Mesenchymal stem cell (in vitro differentiated cells and primary cell): ENCODE measurements at regions not wholly inside any gene's neighbourhood (a gene's known extent, or its start where the extent isn't known, plus 50 kb on each side); places are given as distances from the start of the nearest gene placed in this dataset.

ENCODE experiments used
- DNase-seq: peaks from one replicate; pipeline ENCODE4 v3.0.0-alpha.2; 2013
- H2AFZ ChIP-seq: one replicate; pipeline ENCODE4 v1.6.1; 2013; ENCODE audit warnings: low read depth, mild to moderate bottlenecking, control low read depth, inconsistent platforms, low read length, moderate library complexity
- H2AK5ac ChIP-seq: 2 replicates; pipeline ENCODE4 v1.6.1; 2013; ENCODE audit warnings: low read length, moderate library complexity, mild to moderate bottlenecking, inconsistent platforms; ENCODE audit not compliant: severe bottlenecking
- H2BK120ac ChIP-seq: one replicate; pipeline ENCODE4 v1.6.1; 2013; ENCODE audit warnings: low read depth, mild to moderate bottlenecking, inconsistent platforms, low read length, moderate library complexity
- H2BK12ac ChIP-seq, 2 experiments: one replicate each; pipeline ENCODE4 v1.6.1; 2013; ENCODE audit warnings: inconsistent platforms in 2 of 2, low read length in 2 of 2, mild to moderate bottlenecking in 2 of 2, moderate library complexity in 2 of 2, control low read depth in 1 of 2
- H2BK15ac ChIP-seq: one replicate; pipeline ENCODE4 v1.6.1; 2013; ENCODE audit warnings: mild to moderate bottlenecking, low read depth, inconsistent platforms; ENCODE audit not compliant: poor library complexity, severe bottlenecking
- H2BK5ac ChIP-seq: 2 replicates; pipeline ENCODE4 v1.6.1; 2013; ENCODE audit warnings: low read depth, mild to moderate bottlenecking, low read length, control low read depth, inconsistent platforms; ENCODE audit not compliant: poor library complexity, severe bottlenecking
- H3K14ac ChIP-seq, 2 experiments: one replicate each; pipeline ENCODE4 v1.6.1; 2013; ENCODE audit warnings: inconsistent platforms in 2 of 2, low read length in 2 of 2, control low read depth in 1 of 2, mild to moderate bottlenecking in 1 of 2, moderate library complexity in 1 of 2
- H3K18ac ChIP-seq, 2 experiments: one replicate each; pipeline ENCODE4 v1.6.1; 2013; ENCODE audit warnings: inconsistent platforms in 2 of 2, low read length in 2 of 2, control low read depth in 1 of 2, low read depth in 1 of 2, mild to moderate bottlenecking in 1 of 2
- H3K23ac ChIP-seq, 2 experiments: one replicate each; pipeline ENCODE4 v1.6.1; 2013; ENCODE audit warnings: inconsistent platforms in 2 of 2, low read length in 2 of 2, mild to moderate bottlenecking in 2 of 2, moderate library complexity in 2 of 2, control low read depth in 1 of 2
- H3K27ac ChIP-seq: 2 replicates; pipeline ENCODE4 v1.5.1; 2013; ENCODE audit warnings: mild to moderate bottlenecking, moderate library complexity, low read length, control low read depth, inconsistent platforms; ENCODE audit not compliant: poor library complexity, severe bottlenecking
- H3K27me3 ChIP-seq, 2 experiments: 2 replicates each; pipeline versions ENCODE4 v1.6.1 to v1.7.0; 2013; ENCODE audit warnings: low read length in 2 of 2, mild to moderate bottlenecking in 2 of 2, moderate library complexity in 2 of 2, control low read depth in 1 of 2, inconsistent platforms in 1 of 2; ENCODE audit not compliant: control insufficient read depth in 1 of 2, insufficient read depth in 1 of 2
- H3K36me3 ChIP-seq, 2 experiments: 2 replicates each; pipeline versions ENCODE4 v1.6.1 to v1.7.0; 2013; ENCODE audit warnings: low read length in 2 of 2, control low read depth in 1 of 2, inconsistent platforms in 1 of 2, low read depth in 1 of 2, mild to moderate bottlenecking in 1 of 2; ENCODE audit not compliant: insufficient read depth in 2 of 2, control insufficient read depth in 1 of 2
- H3K4ac ChIP-seq, 2 experiments: one replicate each; pipeline ENCODE4 v1.6.1; 2013; ENCODE audit warnings: inconsistent platforms in 2 of 2, low read length in 2 of 2, mild to moderate bottlenecking in 2 of 2, moderate library complexity in 2 of 2, control low read depth in 1 of 2, low read depth in 1 of 2
- H3K4me1 ChIP-seq: 2 replicates; pipeline ENCODE4 v1.6.1; 2013; ENCODE audit warnings: low read depth, low read length, control low read depth; ENCODE audit not compliant: control insufficient read depth, insufficient read depth
- H3K4me2 ChIP-seq: 2 replicates; pipeline ENCODE4 v1.6.1; 2013; ENCODE audit warnings: low read length, mild to moderate bottlenecking, inconsistent platforms; ENCODE audit not compliant: poor library complexity, severe bottlenecking
- H3K4me3 ChIP-seq, 2 experiments: 2 replicates each; pipeline versions ENCODE4 v1.5.1 to v1.7.0; 2013; ENCODE audit warnings: low read length in 2 of 2, mild to moderate bottlenecking in 2 of 2, control low read depth in 1 of 2, low read depth in 1 of 2; ENCODE audit not compliant: insufficient read depth in 1 of 2
- H3K79me1 ChIP-seq: replicated peaks from 2 replicates; pipeline ENCODE4 v1.6.1; 2013; ENCODE audit warnings: mild to moderate bottlenecking, control low read depth, low read length, inconsistent platforms; ENCODE audit not compliant: poor library complexity, severe bottlenecking
- H3K9ac ChIP-seq: 2 replicates; pipeline ENCODE4 v1.7.0; 2013; ENCODE audit warnings: mild to moderate bottlenecking, low read length, moderate library complexity
- H3K9me3 ChIP-seq: 2 replicates; pipeline ENCODE4 v1.7.0; 2013; ENCODE audit warnings: mild to moderate bottlenecking, low read length; ENCODE audit not compliant: control insufficient read depth
- H4K8ac ChIP-seq: one replicate; pipeline ENCODE4 v1.6.1; 2013; ENCODE audit warnings: inconsistent platforms, mild to moderate bottlenecking, low read length, moderate library complexity
- H4K91ac ChIP-seq: one replicate; pipeline ENCODE4 v1.6.1; 2013; ENCODE audit warnings: mild to moderate bottlenecking, low read length, inconsistent platforms
- WGBS: methylation state at CpG from one replicate; pipeline ENCODE4 v1.1.7; 2013; ENCODE audit warnings: mixed read lengths; 5-methylcytosine and 5-hydroxymethylcytosine counted together

GRCh38 chr4:14853176-14853943 lies 148.9 kb upstream of the CPEB2 start:
- no peak overlapping the region for H4K8ac ChIP-seq
- H2BK120ac ChIP-seq: no peak overlapping the region
- H2AFZ ChIP-seq: no peak overlapping the region
- no peak overlapping the region for H2AK5ac ChIP-seq
- H3K4ac ChIP-seq: no peak overlapping the region
- H3K27me3 ChIP-seq: no peaks in the 10 kb centered on the region
- H3K9me3 ChIP-seq: no peaks in the 10 kb centered on the region
- H3K79me1 ChIP-seq: no peaks in the 10 kb centered on the region
- 97% methylated on average over 2 of the region's 2 CpGs for WGBS
- no peak overlapping the region for H3K23ac ChIP-seq
- H3K4me1 ChIP-seq: peaks cover 6% of the 10 kb centered on the region
- no peak overlapping the region for H2BK15ac ChIP-seq
- no peaks in the 10 kb centered on the region for H3K36me3 ChIP-seq
- no peak overlapping the region for H2BK12ac ChIP-seq
- H3K4me2 ChIP-seq: no peak overlapping the region
- peak; percentile 89 for DNase-seq
- H3K14ac ChIP-seq: no peak overlapping the region
- H3K9ac ChIP-seq: peak overlapping the region; percentile 71
- no peak overlapping the region for H2BK5ac ChIP-seq
- H3K4me3 ChIP-seq: no peak overlapping the region
- H3K18ac ChIP-seq: no peak overlapping the region
- H3K27ac ChIP-seq: no peak overlapping the region
- no peak overlapping the region for H4K91ac ChIP-seq

GRCh38 chr4:14855719-14856061 lies 146.6 kb upstream of the CPEB2 start:
- WGBS: 92% methylated on average over 2 of the region's 4 CpGs
- no peaks in the 10 kb centered on the region for H3K9me3 ChIP-seq

GRCh38 chr4:14856062-14856933 lies 146.0 kb upstream of the CPEB2 start:
- Histone ChIP-seq H2AK5ac (no peak overlapping the region), H2BK5ac (no peak overlapping the region), H3K4me2 (no peak overlapping the region), H3K4me1 (peaks cover 6% of the 10 kb centered on the region), H4K91ac (no peak overlapping the region), H2AFZ (no peak overlapping the region), H3K9me3 (no peaks in the 10 kb centered on the region), H3K18ac (no peak overlapping the region), H3K27me3 (no peaks in the 10 kb centered on the region), H3K9ac (peak overlapping the region; percentile 76), H3K14ac (no peak overlapping the region), H3K79me1 (no peaks in the 10 kb centered on the region), H2BK120ac (no peak overlapping the region), H2BK12ac (no peak overlapping the region), H3K4me3 (peak overlapping the region in 1 of 2 experiments; percentile 3), H3K27ac (peak overlapping the region; percentile 60), H3K36me3 (no peaks in the 10 kb centered on the region), H3K4ac (no peak overlapping the region), H2BK15ac (no peak overlapping the region), H4K8ac (no peak overlapping the region), H3K23ac (no peak overlapping the region)
- DNase-seq: peak; percentile 100
- WGBS: 2% methylated on average over 5 of the region's 5 CpGs

More at GRCh38 chr4:14855719-14856061, 146.6 kb upstream of the CPEB2 start:
- Histone ChIP-seq H3K27me3 (no peaks in the 10 kb centered on the region), H3K27ac (peak overlapping the region; percentile 60), H2BK5ac (no peak overlapping the region), H3K79me1 (no peaks in the 10 kb centered on the region), H2AK5ac (no peak overlapping the region), H3K36me3 (no peaks in the 10 kb centered on the region), H3K14ac (peak overlapping the region in 1 of 2 experiments; percentile 58), H2AFZ (no peak overlapping the region), H3K23ac (no peak overlapping the region), H2BK12ac (peak overlapping the region; percentile 7 to 77), H2BK120ac (no peak overlapping the region), H3K4me1 (peaks cover 6% of the 10 kb centered on the region), H4K91ac (no peak overlapping the region), H2BK15ac (no peak overlapping the region), H4K8ac (no peak overlapping the region), H3K9ac (peak overlapping the region; percentile 76), H3K4ac (peak overlapping the region in 1 of 2 experiments; percentile 40), H3K4me2 (no peak overlapping the region), H3K18ac (peak overlapping the region in 1 of 2 experiments; percentile 63), H3K4me3 (peak overlapping the region in 1 of 2 experiments; percentile 3)
- no peak for DNase-seq

GRCh38 chr4:14856934-14857235 lies 145.4 kb upstream of the CPEB2 start:
- no peak for DNase-seq
- H3K36me3 ChIP-seq: no peaks in the 10 kb centered on the region
- no peak overlapping the region for H2AK5ac ChIP-seq

More at GRCh38 chr4:14856934-14857235, 145.4 kb upstream of the CPEB2 start:
- H3K9ac ChIP-seq: peak overlapping the region; percentile 76
- H2BK12ac ChIP-seq: no peak overlapping the region
- H2BK5ac ChIP-seq: no peak overlapping the region
- no peak overlapping the region for H3K4me2 ChIP-seq
- H3K4me1 ChIP-seq: peaks cover 6% of the 10 kb centered on the region
- H2BK120ac ChIP-seq: no peak overlapping the region
- H4K91ac ChIP-seq: no peak overlapping the region
- no peak overlapping the region for H2AFZ ChIP-seq
- H3K4ac ChIP-seq: no peak overlapping the region
- H3K79me1 ChIP-seq: no peaks in the 10 kb centered on the region
- H3K27ac ChIP-seq: peak overlapping the region; percentile 39
- no peak overlapping the region for H3K14ac ChIP-seq
- WGBS: 77% methylated on average over 4 of the region's 5 CpGs
- no peaks in the 10 kb centered on the region for H3K9me3 ChIP-seq
- no peak overlapping the region for H2BK15ac ChIP-seq
- no peak overlapping the region for H3K23ac ChIP-seq
- H3K27me3 ChIP-seq: no peaks in the 10 kb centered on the region
- no peak overlapping the region for H3K4me3 ChIP-seq
- no peak overlapping the region for H4K8ac ChIP-seq
- H3K18ac ChIP-seq: peak overlapping the region in 1 of 2 experiments; percentile 37
